GM21576 (cell line): ENCODE measurements at regions not wholly inside any gene's neighbourhood (a gene's known extent, or its start where the extent isn't known, plus 50 kb on each side); places are given as distances from the start of the nearest gene placed in this dataset.

Experiments used
- ATAC-seq: cut with Tn5 transposase; IDR thresholded peaks from one replicate; pipeline ENCODE4 v1.9.1; 2021; ENCODE audit warnings: mild to moderate bottlenecking, moderate library complexity; ENCODE audit not compliant: unreplicated experiment

DNA sequence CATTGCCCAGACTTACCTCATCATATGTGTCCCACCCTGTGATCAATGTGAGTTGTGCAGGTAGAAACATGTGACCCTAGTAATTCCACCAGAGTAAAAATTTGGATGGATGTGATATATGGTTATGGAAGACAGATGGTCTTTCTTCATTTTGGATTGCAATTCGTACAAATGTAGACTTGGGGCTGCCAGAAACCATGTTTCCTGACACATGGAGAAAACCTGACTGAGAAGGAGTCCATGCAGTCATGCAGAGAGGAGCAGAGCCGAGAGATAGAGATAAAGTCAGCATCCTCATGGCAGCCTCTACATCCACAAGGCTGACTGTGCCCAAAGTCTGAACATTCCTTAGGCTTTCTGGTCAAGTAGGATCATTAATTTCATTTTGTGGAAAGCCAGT lies 678.1 kb upstream of the KIRREL3 start:
- no peak for ATAC-seq

DNA sequence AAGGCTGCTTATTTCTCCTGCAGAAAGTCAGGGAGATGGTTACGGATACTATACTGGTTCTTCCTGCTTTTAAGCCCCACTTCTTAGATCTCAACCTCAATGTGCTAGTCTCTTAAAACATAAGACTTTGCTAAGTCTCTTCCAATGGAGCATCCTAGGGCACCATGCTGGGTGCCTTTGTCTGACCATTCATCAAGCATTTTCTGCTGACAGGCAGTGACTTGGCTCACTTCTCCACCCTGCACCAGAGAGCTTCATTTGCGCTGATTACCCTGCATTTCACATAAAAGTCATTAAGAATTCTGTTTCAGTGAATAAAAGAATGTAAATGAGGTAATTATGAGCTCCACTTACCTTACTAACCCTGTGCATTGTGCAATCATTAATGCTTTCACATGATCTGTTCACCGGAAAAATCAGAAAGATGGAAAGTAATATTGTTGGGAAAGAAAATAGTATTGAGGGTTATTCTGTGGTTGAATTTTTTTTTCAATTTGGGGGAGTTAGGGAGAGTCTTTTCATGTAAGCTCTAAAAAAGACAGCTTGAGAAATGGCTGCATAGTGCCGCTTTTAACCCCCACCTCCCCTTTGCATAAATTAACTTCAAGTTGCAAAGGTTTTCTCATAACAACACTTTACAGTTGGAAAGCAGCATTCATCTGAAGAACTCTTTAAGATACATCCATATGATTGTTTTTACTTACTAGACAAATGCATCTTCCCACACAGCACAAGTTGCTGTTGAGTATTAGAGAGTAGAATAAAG lies 677.3 kb upstream of the KIRREL3 start:
- no peak for ATAC-seq

DNA sequence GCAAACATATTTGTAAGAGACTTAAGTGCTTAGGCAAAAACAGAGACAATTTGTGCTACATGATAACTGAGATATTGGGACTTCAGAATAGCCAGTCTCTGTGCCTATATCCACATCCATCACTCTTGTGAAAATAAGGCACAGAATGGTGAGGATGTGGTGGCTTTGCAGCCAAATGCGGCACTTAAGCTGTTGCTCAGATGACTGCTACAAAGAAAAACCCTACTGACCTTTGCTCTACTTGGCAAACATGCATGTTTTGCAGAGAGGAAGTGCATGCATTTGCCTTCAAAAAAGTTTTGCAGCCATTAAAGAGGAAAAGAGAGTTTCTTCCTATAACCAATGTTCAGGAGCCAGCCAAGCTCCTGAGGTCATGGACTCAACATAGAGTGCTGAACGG lies 675.0 kb upstream of the KIRREL3 start:
- no peak for ATAC-seq

DNA sequence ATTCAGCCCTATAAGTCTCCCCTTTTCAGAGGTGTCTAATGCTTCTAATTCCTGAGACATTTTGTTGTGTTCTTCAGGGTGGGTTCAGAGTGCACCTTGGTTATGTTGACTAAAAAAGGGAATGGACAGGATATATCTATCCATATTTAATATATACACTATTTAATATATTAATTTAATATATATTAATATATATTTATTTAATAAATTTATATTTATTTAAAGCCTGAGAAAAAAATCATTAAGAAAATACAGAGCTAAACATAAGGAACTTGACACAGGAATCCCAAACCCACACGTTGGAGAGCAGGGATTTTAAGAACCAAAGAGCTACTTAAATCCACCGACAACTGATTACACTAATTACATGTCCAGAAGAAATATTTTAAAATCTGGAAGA lies 674.2 kb upstream of the KIRREL3 start:
- no peak for ATAC-seq

DNA sequence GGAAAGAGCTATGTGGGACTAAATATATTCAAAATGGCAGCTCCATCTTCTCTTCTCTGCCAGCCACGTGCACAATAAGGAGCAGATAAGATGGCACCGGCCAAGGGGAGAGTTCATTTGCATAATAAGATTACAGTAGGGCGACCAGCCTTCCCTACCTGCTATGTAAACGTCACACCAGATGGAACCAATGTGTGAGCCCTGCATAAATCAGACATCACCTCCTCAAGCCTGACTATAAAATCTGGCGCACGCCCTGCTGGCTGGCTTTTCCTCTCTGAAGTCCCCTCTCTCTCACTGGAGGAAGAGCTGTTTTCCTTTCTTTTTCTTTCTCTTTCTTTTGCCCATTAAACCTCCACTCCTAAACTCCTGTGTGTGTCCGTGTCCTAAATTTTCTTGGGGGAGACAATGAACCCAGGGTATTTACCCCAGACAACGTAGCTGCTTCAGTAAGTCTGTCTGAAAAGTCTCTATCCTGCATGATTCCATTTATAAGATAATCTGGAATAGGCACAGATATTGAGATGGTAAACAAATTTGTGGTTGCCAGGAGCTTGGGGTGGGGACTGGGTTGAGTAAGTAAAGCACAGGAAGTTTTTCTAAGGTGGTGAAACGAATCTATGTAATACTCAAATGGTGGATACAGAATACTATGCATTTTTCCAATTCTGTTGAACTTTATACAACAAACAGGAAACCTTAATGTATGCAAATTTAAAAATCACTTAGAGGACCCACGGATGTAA lies 670.0 kb upstream of the KIRREL3 start:
- no peak for ATAC-seq

DNA sequence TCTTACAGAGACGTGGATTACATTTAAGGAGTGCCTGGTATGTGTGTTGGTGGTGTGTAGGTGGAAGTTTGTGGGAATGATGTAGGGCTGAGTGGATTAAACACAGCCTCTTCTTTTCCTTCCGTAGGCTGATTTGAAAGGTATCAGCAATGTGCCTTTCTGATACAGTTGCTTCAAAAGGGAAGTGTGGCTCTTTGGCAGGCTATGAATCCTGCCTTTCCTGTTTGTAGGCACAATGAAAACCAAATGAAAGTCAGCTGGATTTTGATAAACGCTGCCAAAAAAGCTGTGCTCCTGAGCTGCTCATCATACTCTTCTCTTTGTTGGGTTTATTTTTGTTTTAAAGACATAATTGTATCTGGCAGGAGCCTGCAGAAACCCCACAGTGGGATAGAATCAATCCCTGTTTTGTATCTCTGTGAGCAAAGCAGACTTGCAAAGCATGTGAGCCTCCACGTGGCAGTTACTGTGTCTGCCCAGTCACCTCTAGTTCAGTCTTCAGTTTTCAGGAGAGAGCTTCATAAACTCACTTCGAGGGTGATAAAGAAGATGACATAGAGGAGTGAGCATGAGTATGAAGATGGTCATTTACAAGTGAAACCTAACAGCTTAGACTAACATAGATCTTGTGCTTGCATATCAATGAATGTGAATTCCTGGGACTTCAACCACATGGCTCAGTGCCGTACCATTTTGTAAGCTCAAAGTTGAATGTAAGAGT lies 655.7 kb upstream of the KIRREL3 start:
- no peak for ATAC-seq

DNA sequence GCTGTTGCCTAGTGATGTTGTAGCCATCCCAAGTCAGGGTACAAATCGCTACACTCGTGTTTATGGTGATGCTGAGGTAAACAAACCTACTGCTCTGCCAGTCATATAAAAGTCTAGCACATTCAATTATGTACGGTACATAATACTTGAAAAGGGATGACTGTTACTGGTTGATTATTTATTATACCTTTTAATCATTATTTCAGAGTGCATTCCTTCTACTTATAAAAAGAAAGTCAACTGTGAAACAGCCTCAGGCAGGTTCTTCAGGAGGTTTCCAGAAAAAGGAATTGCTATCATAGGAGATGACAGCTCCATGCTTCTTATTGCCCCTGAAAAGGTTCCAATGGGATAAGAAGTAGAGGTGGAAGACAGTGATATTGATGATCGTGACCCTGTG lies 652.5 kb upstream of the KIRREL3 start:
- no peak for ATAC-seq

DNA sequence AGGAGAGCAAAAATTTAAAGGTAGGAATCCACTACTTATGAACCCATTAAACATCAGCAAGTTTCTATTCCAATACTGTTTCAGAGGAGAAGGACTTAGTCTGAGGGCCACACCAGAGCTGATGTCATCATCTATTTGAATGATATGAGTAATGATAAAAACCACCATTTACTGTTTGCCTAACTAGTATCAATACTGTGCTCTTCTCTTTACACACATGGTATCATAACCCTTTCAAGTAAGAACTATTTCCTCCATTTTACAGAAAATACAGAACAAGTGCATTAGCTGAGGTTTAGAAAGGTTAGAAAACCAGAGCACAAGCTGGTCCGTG lies 651.3 kb upstream of the KIRREL3 start:
- ATAC-seq: no peak

DNA sequence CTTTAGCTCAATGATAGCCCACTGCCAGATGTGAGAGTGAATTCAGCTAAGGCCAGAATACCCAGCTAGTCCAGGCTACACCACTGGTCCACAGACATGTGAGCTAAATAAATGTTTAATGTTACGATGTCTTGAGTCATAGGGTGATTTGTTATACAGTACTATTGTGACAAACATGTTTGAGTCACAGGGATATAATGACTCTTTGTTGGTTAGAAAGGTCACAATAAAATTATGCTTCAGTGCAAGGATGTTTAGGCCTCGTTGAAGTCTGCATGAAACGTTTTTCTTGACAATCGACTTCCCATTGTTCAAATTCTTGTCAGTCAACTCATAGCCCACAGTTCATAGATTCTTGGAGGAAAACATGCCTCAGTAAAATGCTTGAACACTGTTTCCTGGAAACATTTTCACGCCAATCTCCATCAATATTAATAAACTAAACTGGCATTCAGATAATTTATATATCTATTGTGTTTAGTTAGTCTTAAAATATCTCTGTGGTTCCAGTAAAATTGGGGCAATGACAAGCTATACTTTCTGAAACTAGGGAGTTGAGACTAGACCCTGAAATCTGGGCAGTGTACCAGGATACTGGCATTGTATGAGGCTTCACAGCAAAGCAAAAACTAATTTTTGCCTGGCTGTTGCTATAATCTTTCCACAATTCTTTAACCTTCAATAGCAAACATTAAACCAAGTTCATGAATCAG lies 650.8 kb upstream of the KIRREL3 start:
- ATAC-seq: no peak

DNA sequence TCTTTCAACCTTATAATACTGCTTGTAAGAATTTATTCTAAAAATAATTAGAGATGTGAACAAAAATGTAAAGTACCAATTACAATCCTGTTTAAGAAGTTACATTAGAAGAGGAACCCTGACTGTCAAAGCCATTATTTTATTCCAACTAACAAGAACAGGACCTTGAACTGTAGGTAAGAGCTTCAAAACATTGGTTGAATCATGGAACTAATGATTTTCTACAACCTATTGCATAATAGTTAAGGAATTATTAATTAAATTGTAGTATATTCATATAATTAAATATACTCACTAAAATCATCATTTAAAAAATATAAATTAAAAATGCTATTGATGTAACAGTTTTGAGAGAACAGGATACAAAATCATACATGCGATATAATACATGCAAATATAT lies 649.4 kb upstream of the KIRREL3 start:
- ATAC-seq: no peak

DNA sequence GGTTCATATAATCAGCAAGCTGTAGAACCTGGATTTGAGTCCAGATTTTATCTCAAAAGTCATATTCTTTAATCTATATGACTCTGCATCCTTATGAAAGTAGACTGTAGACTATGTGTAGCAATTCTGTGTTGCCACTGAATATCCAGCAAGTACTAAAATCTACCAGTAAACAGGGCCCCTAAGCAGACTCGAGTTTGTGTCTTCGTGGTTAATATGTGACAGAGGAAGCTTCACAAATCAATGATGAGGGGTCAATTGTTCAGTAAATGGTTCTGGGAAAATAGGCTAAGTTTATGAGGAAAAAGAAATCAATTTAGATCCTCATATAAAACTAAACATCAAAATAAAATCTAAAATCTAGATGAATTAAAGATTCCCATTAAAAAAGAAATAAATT lies 648.5 kb upstream of the KIRREL3 start:
- no peak for ATAC-seq

DNA sequence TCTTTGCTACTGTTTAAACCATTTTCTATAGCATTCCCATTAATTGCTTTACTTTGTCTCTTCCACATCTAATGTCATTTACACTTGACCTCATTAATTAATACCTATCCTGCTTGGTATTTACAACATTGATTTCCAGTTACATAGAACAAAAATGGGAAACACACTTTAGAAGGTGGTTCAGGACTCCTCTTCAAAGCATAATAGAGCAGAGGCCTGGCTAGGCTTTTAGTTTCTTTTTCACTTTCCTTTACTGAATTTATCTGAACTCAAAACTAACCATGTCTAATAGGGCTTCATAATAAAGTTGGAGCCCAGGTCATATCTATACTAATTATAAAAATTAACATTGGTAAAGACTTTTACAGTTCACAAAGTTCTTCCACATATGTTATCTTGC lies 648.0 kb upstream of the KIRREL3 start:
- ATAC-seq: no peak

DNA sequence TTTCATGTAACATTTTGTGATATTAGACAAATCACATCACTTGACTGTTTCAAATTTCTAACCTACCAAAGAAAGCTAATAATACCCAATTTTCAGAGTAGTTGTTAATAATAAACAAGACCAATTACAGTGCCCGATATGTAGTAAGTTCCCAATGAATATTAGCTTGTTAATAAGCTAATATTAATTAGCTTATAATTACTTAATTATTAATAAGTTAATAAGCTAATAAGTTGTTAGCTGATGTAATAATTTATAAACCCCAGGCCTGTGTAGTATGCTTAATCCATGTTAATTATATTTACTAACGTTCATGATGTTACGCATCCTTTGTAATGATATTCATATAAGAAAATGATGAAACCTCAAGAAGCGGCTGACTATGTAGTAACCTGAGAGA lies 643.8 kb upstream of the KIRREL3 start:
- ATAC-seq: no peak

DNA sequence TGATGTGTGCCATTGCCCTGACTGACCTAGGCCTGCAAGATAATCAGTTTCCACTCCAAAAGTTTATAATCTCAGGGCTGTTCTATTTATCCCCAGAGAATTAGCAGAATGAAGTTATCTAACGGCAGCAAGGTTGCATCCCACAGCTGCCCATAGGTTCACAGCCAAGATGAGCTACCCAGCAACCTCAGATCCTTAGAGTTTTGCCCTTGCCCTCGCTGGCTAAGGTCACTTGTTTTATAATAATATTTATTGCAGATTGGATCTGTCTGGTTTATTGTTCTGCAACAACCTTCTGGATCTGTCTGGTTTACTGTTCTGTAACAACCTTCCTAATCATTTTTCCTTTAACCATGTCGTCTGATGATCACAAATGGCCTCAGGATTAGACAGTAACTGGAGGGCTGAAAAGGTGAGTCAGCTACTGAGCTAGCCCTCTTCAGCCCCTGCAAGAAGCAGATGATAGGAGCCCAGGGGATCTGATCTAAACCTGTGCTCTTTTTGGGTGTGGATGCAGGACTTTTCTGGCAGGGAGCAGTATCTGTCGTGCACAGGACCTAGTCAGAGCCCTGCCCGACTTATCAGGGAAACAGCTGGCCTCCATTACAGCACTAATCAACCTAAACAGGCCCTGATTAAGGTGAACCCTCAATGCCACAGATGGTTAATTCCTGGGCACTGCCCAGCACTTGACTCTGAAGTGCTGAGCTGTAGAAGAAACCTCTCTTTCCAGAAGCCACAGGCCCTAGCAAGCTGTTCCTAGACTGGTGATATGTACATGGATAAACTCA lies 642.9 kb upstream of the KIRREL3 start:
- ATAC-seq: no peak

DNA sequence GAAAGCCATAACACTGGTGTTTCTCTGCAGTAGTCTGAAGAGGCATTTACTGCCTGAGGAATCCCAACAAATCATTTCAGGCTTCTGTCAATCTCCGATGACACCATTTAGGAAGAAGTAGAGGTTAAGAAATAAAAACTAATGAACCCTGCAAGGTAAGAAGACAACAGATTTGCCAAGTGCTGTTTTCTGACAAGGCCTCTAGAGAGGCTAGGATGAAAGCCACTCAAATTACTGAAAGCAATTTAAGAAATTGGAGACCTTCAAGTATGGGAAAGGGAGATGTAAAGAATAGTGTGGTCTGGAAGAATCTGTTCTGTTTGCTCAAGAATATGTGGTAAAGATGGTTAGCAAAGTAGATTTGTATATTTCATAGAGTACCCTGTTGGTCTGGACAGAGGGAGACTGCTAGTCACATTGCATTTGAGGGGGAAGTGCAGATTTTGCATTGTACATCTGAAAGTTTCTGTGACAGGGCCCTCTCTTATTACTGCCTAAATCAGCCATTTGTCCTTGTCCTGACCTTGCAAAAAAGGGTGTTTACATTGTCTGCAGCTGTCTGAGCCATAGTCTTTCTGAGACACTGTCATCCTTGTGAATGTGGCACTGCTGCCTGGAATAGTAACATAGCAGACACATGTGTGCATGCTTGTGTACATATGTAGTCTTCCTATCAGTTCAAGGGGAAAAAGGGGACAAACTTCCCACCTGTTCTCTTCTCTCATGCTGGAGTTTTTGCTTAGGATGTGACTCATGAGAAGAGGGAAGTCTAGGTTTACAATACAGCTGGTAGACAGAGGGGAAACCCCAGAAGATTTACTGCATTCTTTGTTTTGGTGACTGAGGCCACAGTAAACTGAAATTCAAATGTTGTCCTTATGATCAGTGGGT lies 640.2 kb upstream of the KIRREL3 start:
- no peak for ATAC-seq

DNA sequence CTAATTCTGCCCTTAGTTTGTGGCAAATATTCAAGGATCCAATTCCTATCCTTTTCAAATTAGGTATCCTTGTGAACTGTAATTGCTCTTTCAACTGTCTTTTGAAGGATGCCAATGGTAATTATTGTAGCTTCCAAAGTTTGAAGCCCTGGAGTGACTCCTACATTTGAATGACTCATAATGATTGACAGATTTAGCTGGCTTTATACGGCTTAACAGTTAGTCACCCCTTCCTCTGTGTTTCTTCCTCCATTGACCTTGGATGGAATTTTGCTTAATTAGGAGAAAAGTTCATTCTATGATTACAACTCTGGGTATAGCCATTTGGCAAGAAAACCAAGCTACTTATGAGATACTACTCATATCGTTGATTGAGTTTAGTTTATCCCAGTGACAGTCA lies 639.3 kb upstream of the KIRREL3 start:
- ATAC-seq: no peak

DNA sequence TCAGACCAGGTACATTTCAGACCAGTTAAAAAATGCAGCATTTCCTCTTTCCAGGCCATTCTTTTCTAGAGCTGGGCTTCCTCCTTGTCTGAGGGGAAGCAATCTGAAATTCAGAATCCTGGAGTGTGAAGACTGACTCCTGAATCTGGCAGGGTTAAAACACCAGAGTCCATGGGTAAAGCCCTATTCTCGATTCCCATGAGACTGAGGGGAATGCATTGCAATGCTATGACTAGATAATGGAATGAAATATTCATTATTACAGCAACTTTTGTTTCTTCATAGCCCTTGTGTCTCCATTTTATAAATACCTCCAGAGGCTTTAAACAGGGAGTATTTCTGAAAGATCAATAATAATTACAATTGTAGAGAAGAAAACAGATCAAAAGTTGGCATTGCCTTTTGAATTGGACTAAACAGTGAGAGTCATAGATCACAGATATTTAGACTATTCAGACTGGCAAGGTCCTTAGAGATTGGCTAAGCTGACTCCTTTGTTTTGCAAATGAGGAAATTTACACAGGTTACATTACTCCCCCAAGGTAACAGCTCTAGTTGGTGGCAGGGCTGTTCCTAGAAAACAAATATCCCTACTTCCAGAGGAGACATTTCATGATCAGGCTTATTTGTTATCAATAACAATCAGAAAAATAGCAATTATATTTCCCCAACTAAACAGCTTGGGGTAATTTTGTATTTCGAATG lies 632.6 kb upstream of the KIRREL3 start:
- ATAC-seq: no peak

DNA sequence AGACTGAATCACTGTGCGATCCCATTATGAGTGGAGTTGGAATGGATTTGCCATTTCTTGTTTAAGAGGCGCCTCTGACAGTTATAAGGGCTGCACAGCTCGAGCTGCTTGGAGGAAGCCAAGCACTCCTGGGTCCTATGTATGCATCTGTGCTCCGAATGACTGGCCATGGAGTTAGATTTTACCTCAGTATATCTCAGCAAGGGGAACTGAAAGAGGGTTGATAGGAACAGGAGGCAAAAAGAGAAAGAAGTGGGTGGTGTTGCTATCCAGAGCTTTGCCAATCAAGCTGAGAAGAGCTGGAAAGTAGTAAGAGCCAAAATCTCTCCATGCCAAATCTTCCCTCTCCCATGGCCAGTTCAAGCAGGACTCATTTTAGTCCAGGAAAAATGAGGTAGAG lies 632.0 kb upstream of the KIRREL3 start:
- ATAC-seq: no peak

DNA sequence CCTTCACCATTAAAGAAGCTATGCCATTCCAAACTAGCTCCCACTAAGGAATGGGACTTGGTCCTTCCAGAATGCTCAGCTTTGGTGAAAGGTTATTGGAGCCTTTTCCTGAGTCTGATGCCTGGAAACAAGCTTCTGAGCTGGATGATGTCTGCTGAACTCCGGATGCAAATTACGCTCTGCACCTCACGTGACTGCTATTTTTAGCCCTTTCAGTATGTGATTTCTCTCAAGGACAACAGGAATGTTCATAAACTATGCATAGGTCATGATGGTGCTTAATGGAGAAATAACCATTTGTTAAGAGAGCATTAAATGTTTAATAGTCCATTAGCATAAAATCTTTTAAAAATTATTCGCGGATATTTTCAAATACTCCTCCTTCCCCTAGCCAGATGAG lies 631.4 kb upstream of the KIRREL3 start:
- no peak for ATAC-seq
